Gastroesophageal sphincter (tissue), 4 donors: ENCODE measurements at regions not wholly inside any gene's neighbourhood (a gene's known extent, or its start where the extent isn't known, plus 50 kb on each side); places are given as distances from the start of the nearest gene placed in this dataset.

Experiments used
- ATAC-seq: fragments of 150-250 bp; one replicate; pipeline ENCODE4 v1.9.1; 2016; ENCODE audit warnings: mild to moderate bottlenecking, moderate library complexity
- H3K27ac ChIP-seq, 4 donors: fragments of 200-600 bp; sonication (generic) in 3 of 4; 1 replicate in 3 of 4; 2 replicates in 1 of 4; pipeline ENCODE4 v1.5.1; 2016 to 2019
- H3K27me3 ChIP-seq: fragments of 200-600 bp; sonication (generic); one replicate; pipeline ENCODE4 v1.5.1; 2019
- H3K36me3 ChIP-seq, 2 donors: fragments of 200-600 bp; sonication (generic); one replicate each; pipeline ENCODE4 v1.5.1; 2019; ENCODE audit warnings: control low read depth in 1 of 2
- H3K4me1 ChIP-seq, 3 donors: fragments of 200-600 bp; sonication (generic); 1 replicate in 2 of 3; 2 replicates in 1 of 3; pipeline ENCODE4 v1.5.1; 2016 to 2019; ENCODE audit warnings: control low read depth in 2 of 3
- H3K4me3 ChIP-seq, 2 donors: fragments of 200-600 bp; sonication (generic); one replicate each; pipeline ENCODE4 v1.5.1; 2019; ENCODE audit warnings: mild to moderate bottlenecking in 1 of 2, moderate library complexity in 1 of 2
- H3K9me3 ChIP-seq, 3 donors: fragments of 200-600 bp; sonication (generic); one replicate each; pipeline ENCODE4 v1.5.1; 2017 to 2019; ENCODE audit warnings: control low read depth in 2 of 3
- EP300 ChIP-seq: sonication (generic); formaldehyde crosslinking; IDR thresholded peaks from one replicate; pipeline ENCODE4 v1.6.1; 2017; ENCODE audit warnings: antibody characterized with exemption, mild to moderate bottlenecking
- POLR2A ChIP-seq, 2 donors: fragments of 450-650 bp; IDR thresholded peaks; one replicate each; pipeline ENCODE4 v1.6.1; 2017; ENCODE audit warnings: antibody characterized with exemption in 2 of 2, mild to moderate bottlenecking in 2 of 2, moderate library complexity in 1 of 2
- POLR2AphosphoS5 ChIP-seq: sonication (generic); formaldehyde crosslinking; IDR thresholded peaks from one replicate; pipeline ENCODE4 v1.6.1; 2017; ENCODE audit warnings: antibody characterized with exemption
- WGBS, 2 donors: methylation state at CpG; one replicate each; pipeline ENCODE4 v1.1.5; 2018; ENCODE audit warnings: low coverage in 1 of 2; 5-methylcytosine and 5-hydroxymethylcytosine counted together
- TF ChIP-seq, protein P1 (sequence below), 4 experiments: fragments of 200-600 bp in 2 of 4; fragments of 450-650 bp in 2 of 4; sonication (generic) in 1 of 4; IDR thresholded peaks; one replicate each; pipeline ENCODE4 v1.5.1; 2017 to 2019; ENCODE audit warnings: antibody characterized with exemption in 4 of 4, mild to moderate bottlenecking in 2 of 4, moderate library complexity in 2 of 4

DNA sequence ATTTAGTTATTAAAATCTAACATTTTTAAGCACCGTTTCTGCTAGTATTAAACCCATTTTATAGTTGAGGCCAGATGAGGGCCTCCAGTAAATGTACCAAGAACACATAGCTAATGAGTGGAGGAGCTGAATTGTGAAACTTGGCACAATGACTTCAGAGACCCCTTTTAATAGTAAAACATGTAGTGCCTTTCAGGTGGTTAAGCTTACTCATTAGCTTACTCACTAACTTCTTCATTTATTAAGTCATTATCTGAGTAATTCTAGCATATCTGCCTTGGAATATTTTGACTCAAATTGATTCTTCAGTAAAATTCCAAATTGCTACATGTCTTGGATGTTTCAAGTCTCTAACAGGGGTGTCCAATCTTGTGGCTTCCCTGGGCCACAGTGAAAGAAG, 735.2 kb downstream of the LIG4 start:
- ATAC-seq: no peak
- TF ChIP-seq, protein P1, sequence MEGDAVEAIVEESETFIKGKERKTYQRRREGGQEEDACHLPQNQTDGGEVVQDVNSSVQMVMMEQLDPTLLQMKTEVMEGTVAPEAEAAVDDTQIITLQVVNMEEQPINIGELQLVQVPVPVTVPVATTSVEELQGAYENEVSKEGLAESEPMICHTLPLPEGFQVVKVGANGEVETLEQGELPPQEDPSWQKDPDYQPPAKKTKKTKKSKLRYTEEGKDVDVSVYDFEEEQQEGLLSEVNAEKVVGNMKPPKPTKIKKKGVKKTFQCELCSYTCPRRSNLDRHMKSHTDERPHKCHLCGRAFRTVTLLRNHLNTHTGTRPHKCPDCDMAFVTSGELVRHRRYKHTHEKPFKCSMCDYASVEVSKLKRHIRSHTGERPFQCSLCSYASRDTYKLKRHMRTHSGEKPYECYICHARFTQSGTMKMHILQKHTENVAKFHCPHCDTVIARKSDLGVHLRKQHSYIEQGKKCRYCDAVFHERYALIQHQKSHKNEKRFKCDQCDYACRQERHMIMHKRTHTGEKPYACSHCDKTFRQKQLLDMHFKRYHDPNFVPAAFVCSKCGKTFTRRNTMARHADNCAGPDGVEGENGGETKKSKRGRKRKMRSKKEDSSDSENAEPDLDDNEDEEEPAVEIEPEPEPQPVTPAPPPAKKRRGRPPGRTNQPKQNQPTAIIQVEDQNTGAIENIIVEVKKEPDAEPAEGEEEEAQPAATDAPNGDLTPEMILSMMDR (IDR thresholded peaks at IDR 0.05): no peak
- TF ChIP-seq EP300: no peak
- no peak for TF ChIP-seq POLR2A (IDR thresholded peaks at IDR 0.05)
- TF ChIP-seq POLR2AphosphoS5: no peak
- Histone ChIP-seq H3K9me3 (no peaks in the 10 kb centered on the region), H3K4me3 (no peak overlapping the region), H3K27ac (no peak overlapping the region), H3K4me1 (no peaks in the 10 kb centered on the region), H3K27me3 (no peaks in the 10 kb centered on the region), H3K36me3 (no peaks in the 10 kb centered on the region)
- 64 to 95% methylated on average over 1 of the region's 1 CpG for WGBS, 2 donors

DNA sequence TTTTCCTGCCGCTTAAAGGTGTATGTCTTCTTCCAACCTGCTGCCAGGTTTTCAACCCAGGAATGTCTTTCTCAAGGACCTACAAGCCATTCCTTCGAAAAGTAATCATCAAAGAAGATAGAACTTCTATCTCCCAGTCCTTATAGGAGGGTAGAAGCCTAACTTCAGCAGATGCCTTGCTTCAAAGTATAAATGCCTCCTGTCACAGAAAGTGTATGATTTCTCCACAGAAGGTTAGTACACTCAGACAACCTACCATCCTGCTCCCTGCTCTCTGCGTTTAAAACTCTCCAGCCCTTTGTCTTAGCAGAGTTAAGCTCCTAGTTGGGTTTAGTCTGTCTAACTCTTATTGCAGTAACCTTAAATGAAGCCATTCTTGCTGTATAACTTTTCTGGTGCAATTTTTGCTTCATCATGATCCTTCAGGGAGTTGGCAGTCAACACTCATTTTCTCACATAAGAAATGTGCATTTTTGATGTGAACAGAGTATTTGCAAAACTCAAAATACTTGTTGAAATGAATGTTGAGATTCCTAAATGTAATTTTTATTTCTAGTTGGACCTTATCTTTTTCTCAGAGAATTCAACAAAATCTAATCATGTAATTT, 737.5 kb downstream of the LIG4 start:
- H3K27ac ChIP-seq: no peak overlapping the region
- ATAC-seq: no peak
- TF ChIP-seq, protein P1 (IDR thresholded peaks at IDR 0.05): no peak
- no peak for TF ChIP-seq EP300
- TF ChIP-seq POLR2A (IDR thresholded peaks at IDR 0.05): no peak
- TF ChIP-seq POLR2AphosphoS5: no peak
- no peaks in the 10 kb centered on the region for H3K4me1 ChIP-seq
- no peaks in the 10 kb centered on the region for H3K27me3 ChIP-seq
- no peaks in the 10 kb centered on the region for H3K9me3 ChIP-seq
- H3K4me3 ChIP-seq: no peak overlapping the region
- WGBS, 2 donors: 58 to 62% methylated on average over 2 to 3 of the region's 3 CpGs
- no peaks in the 10 kb centered on the region for H3K36me3 ChIP-seq

DNA sequence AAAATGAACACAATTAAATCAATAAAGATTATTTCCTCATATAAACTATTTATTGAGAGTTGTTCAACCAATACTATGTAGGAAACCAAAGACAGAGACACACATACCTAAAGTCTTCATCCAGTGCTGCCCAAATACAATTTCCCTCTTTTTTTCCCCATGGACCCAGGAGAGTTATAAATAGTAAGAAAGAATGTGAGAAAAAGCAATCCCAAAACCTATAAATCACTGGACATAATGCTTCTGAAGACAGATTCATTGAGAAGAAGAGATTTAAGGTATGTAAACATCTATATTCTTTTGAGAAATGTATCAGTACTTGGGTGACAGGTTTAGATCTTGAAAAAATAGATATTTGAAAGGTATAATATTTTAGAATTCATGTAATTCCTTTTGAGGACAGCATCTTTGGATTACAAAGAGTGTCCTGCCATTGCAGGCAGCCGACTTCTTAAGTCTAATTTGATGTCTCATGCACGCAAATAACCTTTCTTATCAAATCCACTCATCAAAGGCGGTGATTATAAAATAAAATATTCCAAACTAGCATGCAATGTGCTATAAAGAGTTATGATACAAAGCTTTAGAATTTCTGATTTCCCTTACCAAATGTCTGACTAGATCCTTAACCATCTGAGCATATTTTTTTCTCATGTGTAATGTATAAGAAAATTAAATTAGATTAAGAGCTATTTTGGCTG, 739.4 kb downstream of the LIG4 start:
- TF ChIP-seq POLR2AphosphoS5: no peak
- no peak for TF ChIP-seq EP300
- no peak for TF ChIP-seq POLR2A (IDR thresholded peaks at IDR 0.05)
- TF ChIP-seq, protein P1 (IDR thresholded peaks at IDR 0.05): no peak
- WGBS, 2 donors: 53 to 71% methylated on average over 3 of the region's 3 CpGs
- H3K36me3 ChIP-seq: no peaks in the 10 kb centered on the region
- no peak overlapping the region for H3K4me3 ChIP-seq
- no peaks in the 10 kb centered on the region for H3K9me3 ChIP-seq
- no peak for ATAC-seq
- H3K27ac ChIP-seq: no peak overlapping the region
- no peaks in the 10 kb centered on the region for H3K4me1 ChIP-seq
- H3K27me3 ChIP-seq: no peaks in the 10 kb centered on the region

DNA sequence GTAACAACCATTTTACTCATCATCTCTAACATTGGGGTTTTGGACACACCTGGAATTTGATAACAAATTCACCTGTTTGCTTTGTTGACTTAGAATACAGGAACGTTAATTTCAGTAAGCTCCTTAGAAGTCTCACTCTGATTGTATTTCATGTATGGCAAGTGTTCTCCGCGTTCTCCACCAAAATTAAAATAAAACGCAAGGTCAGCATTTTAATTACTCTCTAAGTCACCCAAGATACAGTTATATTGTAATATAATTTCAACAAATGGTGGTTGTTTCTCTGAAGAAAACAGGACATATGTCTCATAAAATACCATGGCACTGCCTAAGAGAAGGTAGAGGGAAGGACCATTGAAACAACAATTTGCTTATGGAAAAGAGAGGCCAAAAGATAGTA, 742.1 kb downstream of the LIG4 start:
- Histone ChIP-seq H3K4me1 (no peaks in the 10 kb centered on the region), H3K27me3 (no peaks in the 10 kb centered on the region), H3K9me3 (no peaks in the 10 kb centered on the region), H3K4me3 (no peak overlapping the region), H3K27ac (no peak overlapping the region), H3K36me3 (no peaks in the 10 kb centered on the region)
- ATAC-seq: no peak
- WGBS, 2 donors: 93 to 94% methylated on average over 4 of the region's 4 CpGs
- no peak for TF ChIP-seq EP300
- no peak for TF ChIP-seq POLR2AphosphoS5
- no peak for TF ChIP-seq POLR2A (IDR thresholded peaks at IDR 0.05)
- TF ChIP-seq, protein P1 (IDR thresholded peaks at IDR 0.05): no peak
